Endothelial cell (in vitro differentiated cells): ENCODE measurements at regions not wholly inside any gene's neighbourhood (a gene's known extent, or its start where the extent isn't known, plus 50 kb on each side); places are given as distances from the start of the nearest gene placed in this dataset.

Experiments
- DNase-seq: peaks from one replicate; pipeline ENCODE4 v3.0.0; 2021; ENCODE audit warnings: low spot score
- H3K27ac Mint-ChIP-seq: one replicate; pipeline ENCODE4 v1.8.0; 2021; ENCODE audit warnings: mixed read lengths, inconsistent platforms; ENCODE audit not compliant: unreplicated experiment
- H3K27me3 Mint-ChIP-seq: one replicate; pipeline ENCODE4 v1.8.0; 2021; ENCODE audit warnings: mild to moderate bottlenecking, moderate library complexity, mixed read lengths, inconsistent platforms; ENCODE audit not compliant: unreplicated experiment
- H3K36me3 Mint-ChIP-seq: one replicate; pipeline ENCODE4 v1.8.0; 2021; ENCODE audit warnings: mild to moderate bottlenecking, low read depth, mixed read lengths, inconsistent platforms; ENCODE audit not compliant: unreplicated experiment
- H3K4me1 Mint-ChIP-seq: one replicate; pipeline ENCODE4 v1.8.0; 2021; ENCODE audit warnings: mild to moderate bottlenecking, mixed read lengths, inconsistent platforms; ENCODE audit not compliant: unreplicated experiment
- H3K4me3 Mint-ChIP-seq: one replicate; pipeline ENCODE4 v1.8.0; 2021; ENCODE audit warnings: mild to moderate bottlenecking, mixed read lengths, inconsistent platforms; ENCODE audit not compliant: unreplicated experiment
- H3K9me3 Mint-ChIP-seq: one replicate; pipeline ENCODE4 v1.8.0; 2021; ENCODE audit warnings: mixed read lengths, inconsistent platforms; ENCODE audit not compliant: unreplicated experiment
- CTCF ChIP-seq: fragments of 200-600 bp; sonication (generic); IDR thresholded peaks from one replicate; pipeline ENCODE4 v1.5.0; 2021; ENCODE audit warnings: antibody characterized with exemption; ENCODE audit not compliant: unreplicated experiment

- H3K27me3 Mint-ChIP-seq: peaks cover 2% of the 10 kb centered on the region
- H3K36me3 Mint-ChIP-seq: peaks cover 9% of the 10 kb centered on the region
- H3K4me1 Mint-ChIP-seq: peaks cover 24% of the 10 kb centered on the region
- H3K27ac Mint-ChIP-seq: no peak overlapping the region
- no peaks in the 10 kb centered on the region for H3K9me3 Mint-ChIP-seq
- H3K4me3 Mint-ChIP-seq: no peak overlapping the region
- DNase-seq: no peak
- no peak for TF ChIP-seq CTCF
These were observed 477.3 kb downstream of the SHQ1 start for GRCh38 chr3:72370947-72371346.

GRCh38 chr3:72369681-72370080 is 478.6 kb downstream of the SHQ1 start:
- H3K9me3 Mint-ChIP-seq: no peaks in the 10 kb centered on the region
- no peak for DNase-seq
- TF ChIP-seq CTCF: no peak
- H3K36me3 Mint-ChIP-seq: peaks cover 9% of the 10 kb centered on the region
- H3K4me3 Mint-ChIP-seq: no peak overlapping the region
- peaks cover 2% of the 10 kb centered on the region for H3K27me3 Mint-ChIP-seq
- H3K4me1 Mint-ChIP-seq: peaks cover 18% of the 10 kb centered on the region
- no peak overlapping the region for H3K27ac Mint-ChIP-seq

- TF ChIP-seq CTCF: no peak
- DNase-seq: no peak
- no peak overlapping the region for H3K27ac Mint-ChIP-seq
- peaks cover 10% of the 10 kb centered on the region for H3K4me1 Mint-ChIP-seq
- no peaks in the 10 kb centered on the region for H3K9me3 Mint-ChIP-seq
- no peak overlapping the region for H3K4me3 Mint-ChIP-seq
- peaks cover under 1% of the 10 kb centered on the region for H3K36me3 Mint-ChIP-seq
- peaks cover 4% of the 10 kb centered on the region for H3K27me3 Mint-ChIP-seq
These were observed 479.8 kb downstream of the SHQ1 start for GRCh38 chr3:72368331-72368975.

- peaks cover 13% of the 10 kb centered on the region for H3K36me3 Mint-ChIP-seq
- no peak overlapping the region for H3K4me3 Mint-ChIP-seq
- H3K27ac Mint-ChIP-seq: no peak overlapping the region
- no peaks in the 10 kb centered on the region for H3K9me3 Mint-ChIP-seq
- peaks cover 5% of the 10 kb centered on the region for H3K27me3 Mint-ChIP-seq
- TF ChIP-seq CTCF: no peak
- H3K4me1 Mint-ChIP-seq: peaks cover 15% of the 10 kb centered on the region
- DNase-seq: no peak
These were observed 486.3 kb downstream of the SHQ1 start for GRCh38 chr3:72361990-72362389.

- peaks cover 13% of the 10 kb centered on the region for H3K36me3 Mint-ChIP-seq
- TF ChIP-seq CTCF: no peak
- no peaks in the 10 kb centered on the region for H3K9me3 Mint-ChIP-seq
- H3K4me3 Mint-ChIP-seq: no peak overlapping the region
- H3K27me3 Mint-ChIP-seq: peaks cover 7% of the 10 kb centered on the region
- no peak overlapping the region for H3K27ac Mint-ChIP-seq
- DNase-seq: no peak
- H3K4me1 Mint-ChIP-seq: peaks cover 15% of the 10 kb centered on the region
These were observed 488.5 kb downstream of the SHQ1 start for GRCh38 chr3:72359743-72360142.
